AG08395 (cell line): ENCODE measurements at regions not wholly inside any gene's neighbourhood (a gene's known extent, or its start where the extent isn't known, plus 50 kb on each side); places are given as distances from the start of the nearest gene placed in this dataset.
"Not testable (repeated sequence)": the region's sequence is repeated elsewhere in the genome, so short reads cannot be mapped to it uniquely, and the experiment has no call there.

Source experiments
- DNase-seq: peaks from one replicate; pipeline ENCODE4 v3.0.0; 2012; ENCODE audit warnings: mixed read lengths, low spot score

DNA sequence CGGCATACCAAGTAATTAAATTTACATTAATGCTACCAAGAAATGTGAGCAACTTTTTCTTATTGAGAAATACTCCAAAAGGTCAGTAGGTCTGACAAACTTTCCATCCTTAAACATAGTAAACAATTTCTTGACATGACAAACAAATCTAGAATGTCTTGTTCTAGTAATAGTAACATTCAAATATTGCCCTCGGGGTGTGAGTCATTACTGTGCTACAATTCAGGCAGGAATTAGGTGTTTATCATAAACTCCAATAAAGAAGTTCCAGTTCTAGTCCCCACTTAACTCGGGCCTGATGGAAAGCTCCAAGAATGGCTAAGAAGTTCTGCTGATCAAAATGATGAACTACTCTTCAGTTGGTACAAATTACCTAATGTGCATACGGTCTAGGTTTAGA lies 235.6 kb upstream of the TUSC1 start:
- DNase-seq = no peak

GRCh38 chr9:25904701-25905100 lies 226.5 kb upstream of the TUSC1 start:
- DNase-seq = no peak

- no peak for DNase-seq
Observed at GRCh38 chr9:25891527-25891926, 213.3 kb upstream of the TUSC1 start.

- DNase-seq = no peak
Observed at GRCh38 chr9:25889661-25890060, 211.4 kb upstream of the TUSC1 start.

DNA sequence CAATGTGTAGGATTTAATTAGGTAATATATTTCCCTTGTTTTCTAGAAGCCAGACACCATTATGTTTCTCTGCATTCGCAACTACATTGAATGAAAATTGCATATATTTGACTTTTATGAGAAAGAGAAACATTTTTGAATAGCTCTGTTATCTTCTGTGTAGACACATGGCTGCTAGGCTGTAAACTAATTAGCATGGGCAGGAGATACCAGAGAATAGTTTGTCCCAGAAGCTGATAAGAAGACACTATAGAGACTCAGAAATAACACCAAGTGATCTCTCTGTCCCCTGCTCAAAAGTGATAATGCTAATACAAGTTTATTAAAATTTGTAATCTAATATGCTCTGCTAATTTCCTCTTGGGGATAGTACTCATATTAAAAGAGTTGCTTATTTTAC lies 198.0 kb upstream of the TUSC1 start:
- no peak for DNase-seq

- DNase-seq = no peak
Observed at GRCh38 chr9:25864509-25864908, 186.3 kb upstream of the TUSC1 start.

- no peak for DNase-seq
Observed at GRCh38 chr9:25861421-25861820, 183.2 kb upstream of the TUSC1 start.

DNA sequence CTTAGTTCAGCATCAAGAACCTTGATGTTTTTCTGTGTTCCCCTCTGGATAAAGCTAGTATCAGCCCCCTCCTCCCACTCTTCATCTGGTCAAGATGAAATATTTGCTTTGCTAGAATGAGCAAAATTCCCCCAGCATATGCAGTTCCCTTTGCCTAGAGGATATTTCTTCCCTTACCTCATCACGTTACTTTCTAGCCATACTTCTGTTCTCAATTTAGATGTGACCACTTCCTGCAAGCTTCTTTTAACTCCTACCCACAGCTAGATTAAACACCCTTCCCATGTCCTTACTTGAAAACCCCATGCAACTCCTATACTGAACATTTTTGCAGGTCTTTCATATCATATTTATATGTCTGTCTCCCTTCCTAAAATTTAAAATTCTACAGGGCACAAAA lies 178.9 kb upstream of the TUSC1 start:
- DNase-seq = no peak

DNA sequence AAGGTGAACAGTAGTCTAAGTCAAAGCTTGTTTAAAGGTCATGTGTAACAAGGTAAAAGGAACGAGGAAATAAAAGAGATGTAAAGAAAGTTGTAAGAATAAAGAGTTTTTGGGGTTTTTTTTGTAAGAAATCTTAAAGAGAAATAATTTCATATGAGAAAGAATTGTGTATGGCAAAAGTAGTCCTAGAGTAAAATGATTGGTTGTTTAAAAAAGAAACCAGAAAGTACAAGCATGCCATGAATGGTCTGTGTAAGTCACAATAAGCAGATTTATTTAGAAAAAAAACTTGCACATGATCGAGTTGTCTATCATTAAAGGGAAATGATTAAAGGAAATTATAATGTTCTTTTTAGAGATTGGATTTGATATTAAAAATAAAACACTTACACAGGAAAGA lies 172.6 kb upstream of the TUSC1 start:
- no peak for DNase-seq

- no peak for DNase-seq
Observed at GRCh38 chr9:25845867-25846266, 167.6 kb upstream of the TUSC1 start.

DNA sequence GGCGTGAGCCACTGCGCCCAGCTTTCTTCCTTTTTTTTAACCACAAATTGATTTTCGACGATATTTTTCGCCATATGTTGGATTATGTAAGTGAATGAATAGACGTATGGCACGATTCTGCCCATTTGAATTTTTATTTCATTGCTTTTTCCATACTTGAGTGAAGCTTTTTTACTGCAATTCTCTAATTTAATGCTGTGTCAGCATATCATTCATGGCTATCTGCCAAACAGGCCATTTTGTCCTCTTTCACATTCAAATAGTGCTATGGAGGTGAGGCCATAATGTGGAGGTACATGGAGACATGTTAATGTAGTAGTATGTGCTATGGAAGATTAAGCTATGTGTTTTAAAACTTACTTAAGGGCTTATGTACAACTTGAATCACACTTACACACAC lies 152.1 kb upstream of the TUSC1 start:
- DNase-seq = no peak

GRCh38 chr9:25827626-25828025 lies 149.4 kb upstream of the TUSC1 start:
- no peak for DNase-seq

GRCh38 chr9:25816439-25816838 lies 138.2 kb upstream of the TUSC1 start:
- no peak for DNase-seq

DNA sequence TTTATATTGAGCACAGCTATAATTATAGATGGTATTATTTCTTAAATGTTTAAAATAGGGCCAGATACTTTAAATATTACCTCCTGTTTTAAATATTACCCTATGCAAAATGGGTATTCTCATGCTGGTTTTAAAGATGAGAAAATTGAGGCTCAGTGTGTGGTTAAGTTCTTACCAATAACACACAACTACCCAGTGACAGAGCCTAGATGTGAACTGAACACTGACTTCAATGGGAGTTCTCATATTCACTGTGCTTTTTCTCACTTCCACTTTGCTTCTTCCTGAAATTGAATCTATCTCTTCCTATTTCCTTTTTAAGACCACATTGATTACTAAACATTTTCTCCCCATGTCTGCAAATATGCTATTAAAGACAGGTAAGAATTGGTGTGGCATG lies 135.8 kb upstream of the TUSC1 start:
- DNase-seq = no peak

- no peak for DNase-seq
Observed at GRCh38 chr9:25813478-25813877, 135.2 kb upstream of the TUSC1 start.

GRCh38 chr9:25808554-25808953 lies 130.3 kb upstream of the TUSC1 start:
- no peak for DNase-seq

DNA sequence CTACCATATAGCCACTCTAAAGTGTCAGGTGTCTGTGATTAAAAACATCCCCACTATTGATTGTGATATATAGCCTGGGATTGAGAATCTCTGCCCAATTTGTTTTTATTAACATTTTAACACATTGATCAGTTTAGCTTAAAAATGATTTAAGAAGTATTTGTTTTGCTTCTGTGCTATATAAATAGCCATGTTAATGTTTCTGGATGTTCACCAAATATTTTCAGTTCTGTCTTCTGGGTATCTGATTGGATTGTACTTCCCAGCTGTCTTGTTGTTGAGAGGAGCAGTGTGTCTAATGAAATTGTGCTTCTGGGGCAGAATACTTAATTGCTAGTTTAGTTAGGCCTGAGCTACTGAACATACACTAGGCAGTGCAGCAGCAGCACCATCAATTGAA lies 126.6 kb upstream of the TUSC1 start:
- DNase-seq = no peak

DNA sequence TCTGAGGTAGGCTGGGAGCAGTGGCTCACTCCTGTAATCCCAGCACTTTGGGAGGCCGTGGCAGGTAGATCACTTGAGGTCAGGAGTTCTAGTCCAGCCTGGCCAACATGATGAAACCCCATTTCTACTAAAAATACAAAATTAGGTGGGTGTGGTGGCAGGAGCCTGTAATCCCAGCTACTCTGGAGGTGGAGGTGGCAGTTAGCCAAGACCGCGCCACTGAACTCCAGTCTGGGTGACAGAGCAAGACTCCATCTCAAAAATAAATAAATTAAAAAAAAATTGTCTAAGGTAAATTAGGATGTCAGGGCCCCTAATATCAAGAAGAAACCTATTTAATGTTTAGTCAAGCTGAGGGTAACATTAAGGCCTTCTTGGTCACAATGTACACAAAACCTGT lies 123.7 kb upstream of the TUSC1 start:
- not testable (repeated sequence) for DNase-seq

DNA sequence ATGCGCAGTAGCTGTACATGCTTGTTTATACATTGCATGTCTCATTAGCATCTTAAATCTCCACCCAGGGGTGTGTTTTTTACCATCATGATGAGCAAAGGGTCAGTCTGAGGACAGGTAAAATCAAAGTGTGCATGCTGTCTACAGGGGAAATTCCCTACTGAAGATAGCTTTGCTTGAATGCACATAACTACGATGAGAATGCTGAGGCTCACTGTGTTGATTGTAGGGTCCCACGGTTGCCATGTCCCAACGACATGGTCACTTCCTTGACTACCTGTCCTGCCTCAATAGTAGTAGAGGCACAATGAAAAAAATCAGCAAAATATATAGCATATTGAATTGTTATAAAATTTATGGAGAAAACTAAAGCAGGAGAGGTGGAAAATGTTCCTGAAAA lies 95.6 kb upstream of the TUSC1 start:
- no peak for DNase-seq

DNA sequence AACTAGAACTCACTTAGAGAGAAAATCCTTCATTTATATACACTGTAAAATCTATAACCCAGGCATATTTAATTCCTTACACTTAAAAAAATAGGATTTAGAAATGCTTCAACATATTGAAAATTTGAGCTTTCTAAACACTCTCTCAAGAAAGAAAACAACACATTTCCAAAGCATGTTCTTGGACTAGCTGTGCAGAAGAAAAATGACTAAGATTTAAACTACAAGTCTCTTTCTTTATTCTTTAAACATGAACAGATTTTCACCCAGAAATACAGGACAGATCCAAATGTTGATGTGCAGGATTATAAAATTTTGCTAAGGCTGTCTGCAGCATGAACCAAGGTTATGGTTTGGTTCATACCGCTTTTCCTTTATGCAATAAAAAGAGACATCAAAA lies 77.7 kb upstream of the TUSC1 start:
- no peak for DNase-seq

DNA sequence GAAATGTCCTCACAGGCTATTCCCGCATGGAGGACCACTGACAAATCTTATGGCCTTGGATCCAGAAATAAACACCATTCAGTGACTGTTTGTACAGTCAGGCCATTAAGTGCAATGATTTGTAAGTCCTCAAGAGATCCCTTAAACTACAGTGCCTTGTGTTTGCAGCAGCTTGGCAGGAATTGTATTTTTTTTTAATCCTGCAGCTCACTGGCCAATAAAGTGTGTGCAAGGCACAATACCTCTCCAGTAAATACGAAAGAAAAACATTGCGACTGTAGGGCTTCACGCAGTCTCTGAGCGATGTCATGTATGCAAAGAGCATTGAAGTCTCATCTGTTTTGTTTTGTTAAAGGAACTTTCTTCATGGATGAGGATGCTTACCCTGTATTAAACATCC lies 74.2 kb upstream of the TUSC1 start:
- no peak for DNase-seq

- DNase-seq = no peak
Observed at GRCh38 chr9:25742256-25742655, 64.0 kb upstream of the TUSC1 start.

- no peak for DNase-seq
Observed at GRCh38 chr9:25733336-25733982, 55.2 kb upstream of the TUSC1 start.

GRCh38 chr9:25731895-25732794 lies 53.9 kb upstream of the TUSC1 start:
- not testable (repeated sequence) for DNase-seq
